GM23338 (cell line): ENCODE measurements at regions not wholly inside any gene's neighbourhood (a gene's known extent, or its start where the extent isn't known, plus 50 kb on each side); places are given as distances from the start of the nearest gene placed in this dataset.

ENCODE experiments used
- ATAC-seq: fragments of 200-7000 bp; cut with Tn5 transposase; 3 replicates; pipeline ENCODE4 v1.9.1; 2020
- DNase-seq: peaks from one replicate; pipeline ENCODE4 v3.0.0-alpha.2; 2015; ENCODE audit warnings: low spot score
- H2AFZ ChIP-seq: fragments of 200-600 bp; sonication (generic); 2 replicates; pipeline ENCODE4 v1.8.0; 2016; ENCODE audit warnings: antibody characterized with exemption, mild to moderate bottlenecking, moderate library complexity
- H3F3A ChIP-seq: fragments of 200-600 bp; sonication (generic); replicated peaks from 2 replicates; pipeline ENCODE4 v1.8.0; 2017; ENCODE audit warnings: antibody characterized with exemption, mixed run types, low read depth
- H3K27ac ChIP-seq: fragments of 200-600 bp; sonication (generic); 2 replicates; pipeline ENCODE4 v1.6.1; 2016; ENCODE audit warnings: low read depth
- H3K27me3 ChIP-seq: fragments of 200-600 bp; sonication (generic); 2 replicates; pipeline ENCODE4 v1.8.0; 2016; ENCODE audit warnings: mild to moderate bottlenecking, mixed run types, moderate library complexity; ENCODE audit not compliant: insufficient read depth
- H3K36me3 ChIP-seq: fragments of 200-600 bp; sonication (generic); 2 replicates; pipeline ENCODE4 v1.8.0; 2016; ENCODE audit warnings: mild to moderate bottlenecking; ENCODE audit not compliant: insufficient read depth
- H3K4me1 ChIP-seq: fragments of 200-600 bp; sonication (generic); 2 replicates; pipeline ENCODE4 v1.8.0; 2016; ENCODE audit warnings: mild to moderate bottlenecking, moderate library complexity; ENCODE audit not compliant: insufficient read depth
- H3K4me2 ChIP-seq: fragments of 200-600 bp; sonication (generic); 2 replicates; pipeline ENCODE4 v1.7.1; 2017; ENCODE audit warnings: mixed run types
- H3K4me3 ChIP-seq: fragments of 200-600 bp; sonication (generic); 2 replicates; pipeline ENCODE4 v1.6.1; 2016; ENCODE audit warnings: mixed run types
- H3K79me2 ChIP-seq: fragments of 200-600 bp; sonication (generic); replicated peaks from 2 replicates; pipeline ENCODE4 v1.8.0; 2017; ENCODE audit warnings: mild to moderate bottlenecking; ENCODE audit not compliant: insufficient read depth
- H3K9me2 ChIP-seq: fragments of 200-600 bp; sonication (generic); 2 replicates; pipeline ENCODE4 v1.8.0; 2017; ENCODE audit not compliant: insufficient read depth
- H4K20me1 ChIP-seq: fragments of 200-600 bp; sonication (generic); replicated peaks from 2 replicates; pipeline ENCODE4 v1.8.0; 2017; ENCODE audit warnings: mild to moderate bottlenecking; ENCODE audit not compliant: insufficient read depth
- H3K27ac Mint-ChIP-seq: 2 replicates; pipeline ENCODE4 v1.8.0; 2020; ENCODE audit warnings: inconsistent platforms, mild to moderate bottlenecking, moderate library complexity, mixed read lengths
- H3K27me3 Mint-ChIP-seq: 3 replicates; pipeline ENCODE4 v1.8.0; 2022; ENCODE audit warnings: low read depth, mild to moderate bottlenecking, moderate library complexity, mixed read lengths, inconsistent platforms; ENCODE audit not compliant: insufficient read depth, poor library complexity
- H3K36me3 Mint-ChIP-seq: 3 replicates; pipeline ENCODE4 v1.8.0; 2021; ENCODE audit warnings: low read depth, mild to moderate bottlenecking, inconsistent platforms, moderate library complexity, mixed read lengths
- H3K4me1 Mint-ChIP-seq: 3 replicates; pipeline ENCODE4 v1.8.0; 2020; ENCODE audit warnings: mild to moderate bottlenecking, inconsistent platforms, mixed read lengths
- H3K4me3 Mint-ChIP-seq: 3 replicates; pipeline ENCODE4 v1.8.0; 2021; ENCODE audit warnings: moderate library complexity, mild to moderate bottlenecking, inconsistent platforms, mixed read lengths
- H3K9me3 Mint-ChIP-seq: 3 replicates; pipeline ENCODE4 v1.8.0; 2020; ENCODE audit warnings: moderate library complexity, mild to moderate bottlenecking, inconsistent platforms, mixed read lengths
- CREB1 ChIP-seq: fragments of 250-450 bp; sonication (Bioruptor Pico); IDR thresholded peaks from 2 replicates; pipeline ENCODE4 v1.5.0; 2020; ENCODE audit warnings: low read depth, mild to moderate bottlenecking, moderate library complexity
- JUNB ChIP-seq: IDR thresholded peaks from one replicate; pipeline ENCODE4 v1.6.1; 2016; ENCODE audit warnings: antibody characterized with exemption; ENCODE audit not compliant: unreplicated experiment
- NANOG ChIP-seq: IDR thresholded peaks from 2 replicates; pipeline ENCODE4 v1.6.1; 2016; ENCODE audit warnings: antibody characterized with exemption, borderline replicate concordance
- POLR2AphosphoS5 ChIP-seq: IDR thresholded peaks from 2 replicates; pipeline ENCODE4 v1.6.1; 2016; ENCODE audit warnings: antibody characterized with exemption, low read depth
- STAT1 ChIP-seq: IDR thresholded peaks from one replicate; pipeline ENCODE4 v1.6.1; 2016; ENCODE audit warnings: antibody characterized with exemption; ENCODE audit not compliant: unreplicated experiment
- ZNF114 ChIP-seq: fragments of 250-450 bp; sonication (Bioruptor Pico); IDR thresholded peaks from 2 replicates; pipeline ENCODE4 v1.5.0; 2020; ENCODE audit warnings: mild to moderate bottlenecking, moderate library complexity
- TF ChIP-seq, protein P1 (sequence below): fragments of 250-450 bp; sonication (Bioruptor Pico); IDR thresholded peaks from 2 replicates; pipeline ENCODE4 v1.5.0; 2020; ENCODE audit warnings: mild to moderate bottlenecking, moderate library complexity
- TF ChIP-seq, protein P2 (sequence below): IDR thresholded peaks from one replicate; pipeline ENCODE4 v1.6.1; 2018; ENCODE audit warnings: antibody characterized with exemption; ENCODE audit not compliant: unreplicated experiment

DNA sequence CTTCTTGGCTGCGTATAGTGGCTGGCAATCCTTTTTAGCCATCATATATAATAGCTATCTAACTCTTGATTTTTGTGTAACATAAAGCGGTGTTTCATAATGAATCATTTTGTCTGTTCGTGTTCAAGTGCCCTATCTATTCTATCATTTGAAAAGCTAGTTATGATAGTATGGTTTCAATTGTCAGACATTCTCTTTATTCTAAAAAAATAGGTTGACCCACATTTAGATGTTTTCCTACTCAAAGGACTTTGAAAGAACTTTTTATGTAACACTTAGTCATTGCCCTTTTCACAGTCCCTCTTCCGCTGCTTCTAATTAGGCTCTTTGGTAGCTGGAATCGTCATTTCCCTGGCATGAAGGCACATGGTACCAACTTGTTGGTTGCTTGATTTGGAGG, 272.2 kb upstream of the B3GALT2 start:
- H3K27me3 ChIP-seq, result no peaks in the 10 kb centered on the region
- Mint-ChIP-seq H3K36me3 (no peaks in the 10 kb centered on the region), H3K27me3 (no peaks in the 10 kb centered on the region), H3K4me3 (no peak overlapping the region), H3K27ac (no peak overlapping the region), H3K4me1 (peaks cover 19% of the 10 kb centered on the region; the same call in 2 of the 3 replicates), H3K9me3 (no peaks in the 10 kb centered on the region)
- H3K4me1 ChIP-seq, result peaks cover 16% of the 10 kb centered on the region
- H2AFZ ChIP-seq, result no peak overlapping the region
- H3K79me2 ChIP-seq, result no peaks in the 10 kb centered on the region
- H3K4me3 ChIP-seq, result no peak overlapping the region
- ATAC-seq (no peak), DNase-seq (no peak)
- H3F3A ChIP-seq, result no peaks in the 10 kb centered on the region
- no peaks in the 10 kb centered on the region for H3K36me3 ChIP-seq
- no peaks in the 10 kb centered on the region for H4K20me1 ChIP-seq
- TF ChIP-seq, protein P1, sequence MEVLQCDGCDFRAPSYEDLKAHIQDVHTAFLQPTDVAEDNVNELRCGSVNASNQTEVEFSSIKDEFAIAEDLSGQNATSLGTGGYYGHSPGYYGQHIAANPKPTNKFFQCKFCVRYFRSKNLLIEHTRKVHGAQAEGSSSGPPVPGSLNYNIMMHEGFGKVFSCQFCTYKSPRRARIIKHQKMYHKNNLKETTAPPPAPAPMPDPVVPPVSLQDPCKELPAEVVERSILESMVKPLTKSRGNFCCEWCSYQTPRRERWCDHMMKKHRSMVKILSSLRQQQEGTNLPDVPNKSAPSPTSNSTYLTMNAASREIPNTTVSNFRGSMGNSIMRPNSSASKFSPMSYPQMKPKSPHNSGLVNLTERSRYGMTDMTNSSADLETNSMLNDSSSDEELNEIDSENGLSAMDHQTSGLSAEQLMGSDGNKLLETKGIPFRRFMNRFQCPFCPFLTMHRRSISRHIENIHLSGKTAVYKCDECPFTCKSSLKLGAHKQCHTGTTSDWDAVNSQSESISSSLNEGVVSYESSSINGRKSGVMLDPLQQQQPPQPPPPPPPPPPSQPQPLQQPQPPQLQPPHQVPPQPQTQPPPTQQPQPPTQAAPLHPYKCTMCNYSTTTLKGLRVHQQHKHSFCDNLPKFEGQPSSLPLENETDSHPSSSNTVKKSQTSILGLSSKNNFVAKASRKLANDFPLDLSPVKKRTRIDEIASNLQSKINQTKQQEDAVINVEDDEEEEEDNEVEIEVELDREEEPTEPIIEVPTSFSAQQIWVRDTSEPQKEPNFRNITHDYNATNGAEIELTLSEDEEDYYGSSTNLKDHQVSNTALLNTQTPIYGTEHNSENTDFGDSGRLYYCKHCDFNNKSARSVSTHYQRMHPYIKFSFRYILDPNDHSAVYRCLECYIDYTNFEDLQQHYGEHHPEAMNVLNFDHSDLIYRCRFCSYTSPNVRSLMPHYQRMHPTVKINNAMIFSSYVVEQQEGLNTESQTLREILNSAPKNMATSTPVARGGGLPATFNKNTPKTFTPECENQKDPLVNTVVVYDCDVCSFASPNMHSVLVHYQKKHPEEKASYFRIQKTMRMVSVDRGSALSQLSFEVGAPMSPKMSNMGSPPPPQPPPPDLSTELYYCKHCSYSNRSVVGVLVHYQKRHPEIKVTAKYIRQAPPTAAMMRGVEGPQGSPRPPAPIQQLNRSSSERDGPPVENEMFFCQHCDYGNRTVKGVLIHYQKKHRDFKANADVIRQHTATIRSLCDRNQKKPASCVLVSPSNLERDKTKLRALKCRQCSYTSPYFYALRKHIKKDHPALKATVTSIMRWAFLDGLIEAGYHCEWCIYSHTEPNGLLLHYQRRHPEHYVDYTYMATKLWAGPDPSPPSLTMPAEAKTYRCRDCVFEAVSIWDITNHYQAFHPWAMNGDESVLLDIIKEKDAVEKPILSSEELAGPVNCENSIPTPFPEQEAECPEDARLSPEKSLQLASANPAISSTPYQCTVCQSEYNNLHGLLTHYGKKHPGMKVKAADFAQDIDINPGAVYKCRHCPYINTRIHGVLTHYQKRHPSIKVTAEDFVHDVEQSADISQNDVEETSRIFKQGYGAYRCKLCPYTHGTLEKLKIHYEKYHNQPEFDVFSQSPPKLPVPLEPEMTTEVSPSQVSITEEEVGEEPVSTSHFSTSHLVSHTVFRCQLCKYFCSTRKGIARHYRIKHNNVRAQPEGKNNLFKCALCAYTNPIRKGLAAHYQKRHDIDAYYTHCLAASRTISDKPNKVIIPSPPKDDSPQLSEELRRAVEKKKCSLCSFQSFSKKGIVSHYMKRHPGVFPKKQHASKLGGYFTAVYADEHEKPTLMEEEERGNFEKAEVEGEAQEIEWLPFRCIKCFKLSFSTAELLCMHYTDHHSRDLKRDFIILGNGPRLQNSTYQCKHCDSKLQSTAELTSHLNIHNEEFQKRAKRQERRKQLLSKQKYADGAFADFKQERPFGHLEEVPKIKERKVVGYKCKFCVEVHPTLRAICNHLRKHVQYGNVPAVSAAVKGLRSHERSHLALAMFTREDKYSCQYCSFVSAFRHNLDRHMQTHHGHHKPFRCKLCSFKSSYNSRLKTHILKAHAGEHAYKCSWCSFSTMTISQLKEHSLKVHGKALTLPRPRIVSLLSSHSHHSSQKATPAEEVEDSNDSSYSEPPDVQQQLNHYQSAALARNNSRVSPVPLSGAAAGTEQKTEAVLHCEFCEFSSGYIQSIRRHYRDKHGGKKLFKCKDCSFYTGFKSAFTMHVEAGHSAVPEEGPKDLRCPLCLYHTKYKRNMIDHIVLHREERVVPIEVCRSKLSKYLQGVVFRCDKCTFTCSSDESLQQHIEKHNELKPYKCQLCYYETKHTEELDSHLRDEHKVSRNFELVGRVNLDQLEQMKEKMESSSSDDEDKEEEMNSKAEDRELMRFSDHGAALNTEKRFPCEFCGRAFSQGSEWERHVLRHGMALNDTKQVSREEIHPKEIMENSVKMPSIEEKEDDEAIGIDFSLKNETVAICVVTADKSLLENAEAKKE (CRISPR knock-in tag), result no peak
- TF ChIP-seq NANOG (no peak), CREB1 (CRISPR knock-in tag) (no peak), ZNF114 (CRISPR knock-in tag) (no peak), JUNB (no peak), POLR2AphosphoS5 (no peak), STAT1 (no peak)
- TF ChIP-seq, protein P2, sequence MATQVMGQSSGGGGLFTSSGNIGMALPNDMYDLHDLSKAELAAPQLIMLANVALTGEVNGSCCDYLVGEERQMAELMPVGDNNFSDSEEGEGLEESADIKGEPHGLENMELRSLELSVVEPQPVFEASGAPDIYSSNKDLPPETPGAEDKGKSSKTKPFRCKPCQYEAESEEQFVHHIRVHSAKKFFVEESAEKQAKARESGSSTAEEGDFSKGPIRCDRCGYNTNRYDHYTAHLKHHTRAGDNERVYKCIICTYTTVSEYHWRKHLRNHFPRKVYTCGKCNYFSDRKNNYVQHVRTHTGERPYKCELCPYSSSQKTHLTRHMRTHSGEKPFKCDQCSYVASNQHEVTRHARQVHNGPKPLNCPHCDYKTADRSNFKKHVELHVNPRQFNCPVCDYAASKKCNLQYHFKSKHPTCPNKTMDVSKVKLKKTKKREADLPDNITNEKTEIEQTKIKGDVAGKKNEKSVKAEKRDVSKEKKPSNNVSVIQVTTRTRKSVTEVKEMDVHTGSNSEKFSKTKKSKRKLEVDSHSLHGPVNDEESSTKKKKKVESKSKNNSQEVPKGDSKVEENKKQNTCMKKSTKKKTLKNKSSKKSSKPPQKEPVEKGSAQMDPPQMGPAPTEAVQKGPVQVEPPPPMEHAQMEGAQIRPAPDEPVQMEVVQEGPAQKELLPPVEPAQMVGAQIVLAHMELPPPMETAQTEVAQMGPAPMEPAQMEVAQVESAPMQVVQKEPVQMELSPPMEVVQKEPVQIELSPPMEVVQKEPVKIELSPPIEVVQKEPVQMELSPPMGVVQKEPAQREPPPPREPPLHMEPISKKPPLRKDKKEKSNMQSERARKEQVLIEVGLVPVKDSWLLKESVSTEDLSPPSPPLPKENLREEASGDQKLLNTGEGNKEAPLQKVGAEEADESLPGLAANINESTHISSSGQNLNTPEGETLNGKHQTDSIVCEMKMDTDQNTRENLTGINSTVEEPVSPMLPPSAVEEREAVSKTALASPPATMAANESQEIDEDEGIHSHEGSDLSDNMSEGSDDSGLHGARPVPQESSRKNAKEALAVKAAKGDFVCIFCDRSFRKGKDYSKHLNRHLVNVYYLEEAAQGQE, result no peak
- peaks cover 12% of the 10 kb centered on the region; the same call in 1 of the 2 replicates for H3K9me2 ChIP-seq
- H3K27ac ChIP-seq, result no peak overlapping the region
- no peak overlapping the region for H3K4me2 ChIP-seq
